Left ventricle myocardium inferior (tissue), 1 donor: ENCODE measurements at regions not wholly inside any gene's neighbourhood (a gene's known extent, or its start where the extent isn't known, plus 50 kb on each side); places are given as distances from the start of the nearest gene placed in this dataset.

Experiments
- DNase-seq: peaks from one replicate; pipeline ENCODE4 v3.0.0-alpha.2; 2020
- H3K27ac ChIP-seq: fragments of 200-600 bp; replicated peaks from 2 replicates; pipeline ENCODE4 v1.8.0; 2021
- H3K27me3 ChIP-seq: fragments of 200-600 bp; 2 replicates; pipeline ENCODE4 v1.8.0; 2021; ENCODE audit warnings: low read depth
- H3K36me3 ChIP-seq: fragments of 200-600 bp; 2 replicates; pipeline ENCODE4 v1.8.0; 2021
- H3K4me1 ChIP-seq: fragments of 200-600 bp; 2 replicates; pipeline ENCODE4 v1.8.0; 2021
- H3K4me3 ChIP-seq: fragments of 200-600 bp; 2 replicates; pipeline ENCODE4 v1.8.0; 2021; ENCODE audit warnings: mild to moderate bottlenecking, moderate library complexity
- H3K9me3 ChIP-seq: fragments of 200-600 bp; replicated peaks from 2 replicates; pipeline ENCODE4 v1.8.0; 2021
- intact Hi-C: fragments of 100-400 bp; cut with micrococcal nuclease; formaldehyde crosslinking; loops from one replicate; pipeline ENCODE4 v1.11.0; 2022
- TF ChIP-seq, protein P1 (sequence below): fragments of 200-600 bp; IDR thresholded peaks from 2 replicates; pipeline ENCODE4 v1.8.0; 2021; ENCODE audit warnings: antibody characterized with exemption, mild to moderate bottlenecking, borderline replicate concordance
- donor health status: DM: no; HTN: yes; CAD: no; lungs with severe emphysema.

DNA sequence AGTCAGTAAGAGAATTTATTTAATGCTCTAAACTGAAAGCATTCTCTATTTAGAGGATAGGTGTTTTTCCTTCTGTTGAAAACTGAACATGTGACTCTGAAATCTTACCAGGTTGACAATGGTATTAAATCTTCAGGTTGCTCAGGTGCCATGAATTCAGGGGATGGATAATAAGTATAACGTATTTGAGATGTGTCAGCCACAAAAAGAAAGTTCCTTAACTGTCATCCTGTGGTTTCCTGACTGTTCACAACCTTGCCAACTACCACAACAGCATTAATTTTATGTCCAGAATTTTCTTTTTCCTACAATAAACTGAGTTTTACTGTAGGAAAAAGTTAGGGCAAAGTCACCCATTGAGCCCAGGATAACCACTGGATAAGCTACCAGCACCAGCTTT is 243.3 kb upstream of the PSMD7 start:
- intact Hi-C loops = no loop called here
- peaks cover 14% of the 10 kb centered on the region for H3K9me3 ChIP-seq
- TF ChIP-seq, protein P1, sequence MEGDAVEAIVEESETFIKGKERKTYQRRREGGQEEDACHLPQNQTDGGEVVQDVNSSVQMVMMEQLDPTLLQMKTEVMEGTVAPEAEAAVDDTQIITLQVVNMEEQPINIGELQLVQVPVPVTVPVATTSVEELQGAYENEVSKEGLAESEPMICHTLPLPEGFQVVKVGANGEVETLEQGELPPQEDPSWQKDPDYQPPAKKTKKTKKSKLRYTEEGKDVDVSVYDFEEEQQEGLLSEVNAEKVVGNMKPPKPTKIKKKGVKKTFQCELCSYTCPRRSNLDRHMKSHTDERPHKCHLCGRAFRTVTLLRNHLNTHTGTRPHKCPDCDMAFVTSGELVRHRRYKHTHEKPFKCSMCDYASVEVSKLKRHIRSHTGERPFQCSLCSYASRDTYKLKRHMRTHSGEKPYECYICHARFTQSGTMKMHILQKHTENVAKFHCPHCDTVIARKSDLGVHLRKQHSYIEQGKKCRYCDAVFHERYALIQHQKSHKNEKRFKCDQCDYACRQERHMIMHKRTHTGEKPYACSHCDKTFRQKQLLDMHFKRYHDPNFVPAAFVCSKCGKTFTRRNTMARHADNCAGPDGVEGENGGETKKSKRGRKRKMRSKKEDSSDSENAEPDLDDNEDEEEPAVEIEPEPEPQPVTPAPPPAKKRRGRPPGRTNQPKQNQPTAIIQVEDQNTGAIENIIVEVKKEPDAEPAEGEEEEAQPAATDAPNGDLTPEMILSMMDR = no peak
- H3K4me1 ChIP-seq = no peaks in the 10 kb centered on the region
- no peak for DNase-seq
- no peak overlapping the region for H3K4me3 ChIP-seq
- H3K27ac ChIP-seq = peak overlapping the region; percentile 2
- no peaks in the 10 kb centered on the region for H3K27me3 ChIP-seq
- H3K36me3 ChIP-seq = no peaks in the 10 kb centered on the region

DNA sequence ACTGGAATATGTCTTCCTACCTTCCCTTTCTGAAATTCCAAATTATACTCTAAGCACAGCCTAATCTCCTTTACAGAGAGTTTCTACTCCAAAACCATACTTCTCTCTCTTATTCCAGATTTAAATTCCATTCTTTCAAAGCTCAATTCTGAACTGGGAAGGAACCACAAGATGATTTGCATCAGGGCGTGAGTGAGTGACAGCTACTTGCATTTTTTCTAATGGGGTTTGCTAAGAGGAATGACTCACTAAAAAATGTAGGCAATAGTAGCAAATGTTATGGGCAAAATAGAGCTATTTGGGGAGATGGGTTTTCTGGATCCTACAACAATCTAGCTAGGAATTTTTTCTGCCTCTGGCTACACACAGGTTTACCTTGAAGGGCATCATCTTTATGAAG is 244.6 kb upstream of the PSMD7 start:
- Histone ChIP-seq H3K27ac (no peak overlapping the region), H3K36me3 (no peaks in the 10 kb centered on the region), H3K4me3 (no peak overlapping the region), H3K9me3 (peaks cover 14% of the 10 kb centered on the region), H3K4me1 (no peaks in the 10 kb centered on the region), H3K27me3 (no peaks in the 10 kb centered on the region)
- no peak for DNase-seq
- intact Hi-C loops = no loop called here
- TF ChIP-seq, protein P1 = no peak

DNA sequence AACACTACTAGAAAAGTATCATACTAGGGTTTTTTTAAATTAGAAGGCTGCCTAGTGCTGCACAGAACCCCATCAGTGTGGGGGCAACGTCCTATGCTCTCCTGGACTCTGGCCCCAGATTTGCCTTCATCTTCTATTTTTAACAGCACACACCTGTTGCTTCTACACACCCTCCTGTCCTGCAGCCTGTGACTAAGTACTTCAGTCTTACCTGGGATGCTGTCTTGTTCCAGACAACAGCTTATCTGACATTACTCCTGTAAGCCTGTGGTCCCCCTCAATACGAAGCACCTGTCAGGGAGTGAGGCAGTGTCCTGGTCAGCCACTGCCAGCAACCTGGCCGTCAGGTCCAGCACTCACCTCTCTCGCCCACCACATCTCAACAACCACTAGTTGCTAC is 247.6 kb upstream of the PSMD7 start:
- TF ChIP-seq, protein P1 = no peak
- no peaks in the 10 kb centered on the region for H3K36me3 ChIP-seq
- H3K9me3 ChIP-seq = no peaks in the 10 kb centered on the region
- H3K27me3 ChIP-seq = no peaks in the 10 kb centered on the region
- H3K4me3 ChIP-seq = no peak overlapping the region
- DNase-seq = no peak
- no peak overlapping the region for H3K27ac ChIP-seq
- intact Hi-C loops = no loop called here
- H3K4me1 ChIP-seq = no peaks in the 10 kb centered on the region

DNA sequence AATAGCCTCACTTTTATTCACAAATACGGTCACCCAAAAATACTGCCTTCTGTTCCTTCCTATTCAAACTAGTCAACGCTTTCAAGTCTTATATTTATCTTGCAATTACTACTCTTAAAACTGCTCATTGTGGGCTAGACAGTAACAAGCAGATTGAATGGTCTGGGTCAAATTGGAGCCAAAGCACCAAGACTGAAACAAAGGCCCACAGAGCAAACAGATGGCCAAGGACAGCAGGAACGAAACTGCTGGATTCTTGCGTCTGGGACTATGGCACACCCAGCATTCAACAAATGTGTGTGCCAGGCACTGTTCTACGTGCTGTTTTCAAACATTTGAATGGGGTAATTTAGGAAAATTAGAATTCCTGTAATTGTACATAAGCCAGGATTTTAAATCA is 250.1 kb upstream of the PSMD7 start:
- Histone ChIP-seq H3K9me3 (no peaks in the 10 kb centered on the region), H3K4me1 (no peaks in the 10 kb centered on the region), H3K4me3 (no peak overlapping the region), H3K36me3 (no peaks in the 10 kb centered on the region), H3K27ac (no peak overlapping the region), H3K27me3 (no peaks in the 10 kb centered on the region)
- DNase-seq = no peak
- intact Hi-C loops = no loop called here
- TF ChIP-seq, protein P1 = no peak

DNA sequence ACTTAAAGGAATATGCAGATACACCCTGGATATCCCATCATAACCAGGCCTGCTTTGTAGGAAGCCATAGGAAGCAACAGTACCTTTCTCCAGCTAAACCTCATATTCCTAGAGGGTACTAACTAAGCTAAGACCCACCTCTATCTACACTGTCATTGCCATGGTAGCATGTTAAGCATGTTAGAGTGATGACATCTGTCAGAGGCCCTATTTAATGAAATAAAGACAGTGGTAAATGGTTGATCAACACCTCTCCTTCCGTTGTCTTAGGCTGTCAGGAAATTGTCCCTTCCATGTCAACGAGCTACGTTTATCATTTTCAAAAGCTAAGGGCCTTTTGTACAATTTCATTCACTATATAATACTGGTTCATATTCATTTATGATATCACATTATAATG is 251.1 kb upstream of the PSMD7 start:
- Histone ChIP-seq H3K36me3 (no peaks in the 10 kb centered on the region), H3K4me3 (no peak overlapping the region), H3K4me1 (no peaks in the 10 kb centered on the region), H3K9me3 (no peaks in the 10 kb centered on the region), H3K27me3 (no peaks in the 10 kb centered on the region), H3K27ac (no peak overlapping the region)
- TF ChIP-seq, protein P1 = no peak
- DNase-seq = no peak
- intact Hi-C loops = no loop called here

DNA sequence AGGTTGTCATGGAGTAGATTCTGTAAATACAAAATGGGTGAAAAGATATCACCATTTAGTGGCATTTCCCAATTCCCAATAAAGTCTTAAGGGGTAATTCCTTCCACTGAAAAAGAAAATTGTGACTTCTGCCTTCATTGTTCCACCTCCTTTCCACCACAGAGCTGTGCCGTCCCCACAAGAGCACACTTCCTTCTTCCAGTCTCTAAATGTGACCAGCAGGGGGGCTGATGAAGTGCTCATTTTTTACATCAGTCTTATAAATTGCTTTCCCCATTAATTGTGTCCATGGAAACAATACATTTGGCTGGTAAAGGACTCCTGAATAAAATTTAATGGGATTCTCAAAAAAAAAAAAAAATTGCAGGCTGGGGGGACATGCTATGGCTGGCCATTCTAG is 260.8 kb upstream of the PSMD7 start:
- Histone ChIP-seq H3K4me3 (no peak overlapping the region), H3K4me1 (peaks cover 7% of the 10 kb centered on the region), H3K27ac (no peak overlapping the region), H3K27me3 (peaks cover 59% of the 10 kb centered on the region), H3K36me3 (no peaks in the 10 kb centered on the region), H3K9me3 (no peaks in the 10 kb centered on the region)
- no peak for DNase-seq
- intact Hi-C loops = no loop called here
- TF ChIP-seq, protein P1 = peak; percentile 12
